BLaER1 (cell line): ENCODE measurements at regions not wholly inside any gene's neighbourhood (a gene's known extent, or its start where the extent isn't known, plus 50 kb on each side); places are given as distances from the start of the nearest gene placed in this dataset.

Experiments
- H3K27ac ChIP-seq: shearing (Covaris generic); formaldehyde crosslinking; 2 replicates; pipeline ENCODE4 v1.8.1; 2022
- H3K27me3 ChIP-seq: shearing (Covaris generic); formaldehyde crosslinking; 2 replicates; pipeline ENCODE4 v1.8.1; 2022
- H3K36me3 ChIP-seq: shearing (Covaris generic); formaldehyde crosslinking; 2 replicates; pipeline ENCODE4 v1.8.1; 2022
- H3K4me1 ChIP-seq: shearing (Covaris generic); formaldehyde crosslinking; 2 replicates; pipeline ENCODE4 v1.8.1; 2022
- H3K4me2 ChIP-seq: shearing (Covaris generic); formaldehyde crosslinking; 2 replicates; pipeline ENCODE4 v1.8.1; 2022
- H3K4me3 ChIP-seq: shearing (Covaris generic); formaldehyde crosslinking; 2 replicates; pipeline ENCODE4 v1.8.1; 2022
- H3K9ac ChIP-seq: shearing (Covaris generic); formaldehyde crosslinking; 2 replicates; pipeline ENCODE4 v1.8.1; 2022
- H3K9me3 ChIP-seq: shearing (Covaris generic); formaldehyde crosslinking; 2 replicates; pipeline ENCODE4 v1.8.1; 2022
- H4K20me1 ChIP-seq: shearing (Covaris generic); formaldehyde crosslinking; 2 replicates; pipeline ENCODE4 v1.8.1; 2022
- Cebpa-rat ChIP-seq: shearing (Covaris generic); IDR thresholded peaks from 2 replicates; pipeline ENCODE4 v1.8.1; 2022

DNA sequence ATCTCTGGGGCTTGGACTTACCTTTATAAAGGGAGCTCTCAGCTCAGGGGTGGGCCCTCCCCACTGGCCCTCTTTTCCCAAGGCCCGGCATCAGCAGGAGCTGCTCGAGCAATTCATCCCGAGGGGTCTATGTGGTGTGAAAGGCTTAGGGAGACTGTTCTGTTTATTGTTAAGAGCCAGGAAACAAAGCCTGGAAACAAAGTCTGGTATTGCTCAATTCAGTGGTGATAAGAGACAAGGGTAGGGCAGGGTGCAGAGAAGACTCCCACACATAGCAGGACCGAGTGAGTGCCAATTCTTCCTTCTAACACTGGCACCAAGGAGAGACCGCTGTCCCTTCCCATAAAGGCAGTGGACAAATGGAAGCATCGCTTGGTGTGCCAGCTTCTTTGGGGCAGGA, 750.7 kb downstream of the KCNJ18 start:
- no peaks in the 10 kb centered on the region for H4K20me1 ChIP-seq
- H3K4me3 ChIP-seq, result no peak overlapping the region
- H3K9ac ChIP-seq, result no peak overlapping the region
- H3K4me2 ChIP-seq, result no peak overlapping the region
- no peaks in the 10 kb centered on the region for H3K36me3 ChIP-seq
- no peak for TF ChIP-seq Cebpa-rat
- peaks cover 10% of the 10 kb centered on the region; the same call in 1 of the 2 replicates for H3K4me1 ChIP-seq
- H3K27me3 ChIP-seq, result no peaks in the 10 kb centered on the region
- H3K9me3 ChIP-seq, result no peaks in the 10 kb centered on the region
- H3K27ac ChIP-seq, result no peak overlapping the region

- no peak overlapping the region for H3K4me2 ChIP-seq
- no peak for TF ChIP-seq Cebpa-rat
- no peaks in the 10 kb centered on the region for H3K27me3 ChIP-seq
- peaks cover 17% of the 10 kb centered on the region for H3K9me3 ChIP-seq
- no peaks in the 10 kb centered on the region for H4K20me1 ChIP-seq
- H3K4me3 ChIP-seq, result no peak overlapping the region
- no peaks in the 10 kb centered on the region for H3K36me3 ChIP-seq
- H3K9ac ChIP-seq, result no peak overlapping the region
- peaks cover 15% of the 10 kb centered on the region for H3K4me1 ChIP-seq
- no peak overlapping the region for H3K27ac ChIP-seq
Measured at GRCh38 chr17:22453181-22453580, 760.9 kb downstream of the KCNJ18 start.

GRCh38 chr17:22454070-22454999, 762.0 kb downstream of the KCNJ18 start:
- Histone ChIP-seq H3K9me3 (peaks cover 17% of the 10 kb centered on the region), H3K4me2 (no peak overlapping the region), H3K9ac (no peak overlapping the region), H3K36me3 (no peaks in the 10 kb centered on the region), H4K20me1 (no peaks in the 10 kb centered on the region), H3K27ac (no peak overlapping the region), H3K4me3 (no peak overlapping the region), H3K4me1 (peaks cover 17% of the 10 kb centered on the region), H3K27me3 (no peaks in the 10 kb centered on the region)
- no peak for TF ChIP-seq Cebpa-rat

DNA sequence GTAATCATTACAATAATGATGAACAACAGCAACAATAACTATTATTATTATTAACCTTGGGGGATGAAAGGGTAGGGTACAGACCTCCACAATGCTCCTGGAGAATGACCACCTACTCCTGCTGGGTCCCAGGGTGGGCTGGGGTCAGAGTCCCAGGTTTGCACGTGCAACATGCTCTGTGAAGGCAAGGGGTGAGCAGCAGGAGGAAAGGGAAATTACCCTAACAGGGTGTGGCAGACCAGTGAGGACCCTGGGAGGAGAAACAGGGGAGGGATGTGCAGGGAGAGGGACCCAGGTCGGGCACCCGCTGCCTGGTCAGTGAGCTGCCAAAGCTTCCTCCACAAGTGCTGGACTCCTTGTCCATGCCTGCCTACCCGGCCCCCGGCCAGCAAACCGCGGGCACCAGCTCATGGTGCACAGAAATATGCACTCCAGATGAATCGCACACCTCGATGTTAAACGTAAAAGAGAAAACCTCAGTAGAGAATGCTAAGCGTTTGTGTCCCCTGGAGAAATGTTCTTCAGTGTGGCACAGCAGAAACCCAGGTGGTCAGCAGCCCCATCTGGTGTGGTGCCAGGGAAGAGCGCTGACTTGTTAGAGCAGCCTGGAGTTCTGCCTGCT, 767.1 kb downstream of the KCNJ18 start:
- Histone ChIP-seq H4K20me1 (no peaks in the 10 kb centered on the region), H3K9ac (no peak overlapping the region), H3K4me2 (no peak overlapping the region), H3K9me3 (peaks cover 8% of the 10 kb centered on the region), H3K36me3 (no peaks in the 10 kb centered on the region), H3K27ac (no peak overlapping the region), H3K27me3 (no peaks in the 10 kb centered on the region), H3K4me3 (no peak overlapping the region), H3K4me1 (peaks cover 65% of the 10 kb centered on the region)
- no peak for TF ChIP-seq Cebpa-rat

- H3K9ac ChIP-seq, result no peak overlapping the region
- H3K4me1 ChIP-seq, result peaks cover 65% of the 10 kb centered on the region
- TF ChIP-seq Cebpa-rat, result no peak
- no peaks in the 10 kb centered on the region for H3K36me3 ChIP-seq
- H3K27me3 ChIP-seq, result no peaks in the 10 kb centered on the region
- no peaks in the 10 kb centered on the region for H4K20me1 ChIP-seq
- no peak overlapping the region; the same call in 1 of the 2 replicates for H3K27ac ChIP-seq
- peak overlapping the region; percentile 55; the same call in 1 of the 2 replicates for H3K4me2 ChIP-seq
- H3K4me3 ChIP-seq, result no peak overlapping the region
- H3K9me3 ChIP-seq, result peaks cover 3% of the 10 kb centered on the region
Measured at GRCh38 chr17:22459953-22460350, 767.6 kb downstream of the KCNJ18 start.

- no peaks in the 10 kb centered on the region for H3K36me3 ChIP-seq
- H3K4me3 ChIP-seq, result no peak overlapping the region
- no peak for TF ChIP-seq Cebpa-rat
- peak overlapping the region; percentile 55 for H3K4me2 ChIP-seq
- H3K27me3 ChIP-seq, result no peaks in the 10 kb centered on the region
- H3K9ac ChIP-seq, result no peak overlapping the region
- no peaks in the 10 kb centered on the region for H4K20me1 ChIP-seq
- peaks cover 65% of the 10 kb centered on the region for H3K4me1 ChIP-seq
- H3K27ac ChIP-seq, result peak overlapping the region; percentile 46; the same call in 1 of the 2 replicates
- H3K9me3 ChIP-seq, result no peaks in the 10 kb centered on the region; the same call in 1 of the 2 replicates
Measured at GRCh38 chr17:22460461-22461063, 768.2 kb downstream of the KCNJ18 start.

DNA sequence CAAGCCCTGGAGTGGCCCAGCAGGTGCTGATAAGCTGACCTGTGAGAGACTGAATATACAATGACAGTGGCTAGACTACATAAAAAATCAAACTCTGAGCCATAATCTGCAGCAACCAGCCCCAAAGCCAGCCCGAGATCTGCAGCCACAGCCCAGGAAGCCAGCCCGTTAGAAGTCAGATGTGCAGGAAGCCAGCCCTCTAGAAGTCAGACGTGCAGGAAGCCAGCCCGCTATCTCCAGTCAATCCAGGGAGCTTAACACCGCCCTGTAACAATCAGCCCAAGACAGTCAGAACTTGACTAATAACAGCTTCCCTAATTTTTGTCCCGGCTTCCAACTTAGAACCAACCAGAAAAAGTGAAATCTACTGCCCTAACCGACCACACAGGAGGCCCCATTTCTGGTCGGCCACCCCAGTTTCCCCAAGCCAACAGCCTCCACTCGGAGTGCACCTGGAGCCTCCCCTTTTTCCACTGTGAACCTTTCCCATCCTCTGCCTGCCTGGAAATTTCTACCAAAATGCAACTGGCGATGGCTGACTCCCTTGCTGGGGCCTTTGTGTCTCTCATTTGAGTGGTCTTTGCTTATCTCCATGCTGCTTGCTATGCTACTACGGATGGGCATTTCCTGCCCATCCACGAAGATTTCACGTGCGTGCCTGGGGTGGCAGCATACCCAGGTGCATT, 769.3 kb downstream of the KCNJ18 start:
- no peaks in the 10 kb centered on the region for H3K27me3 ChIP-seq
- no peaks in the 10 kb centered on the region for H3K36me3 ChIP-seq
- H3K9ac ChIP-seq, result no peak overlapping the region
- peak overlapping the region; percentile 52; the same call in 1 of the 2 replicates for H3K27ac ChIP-seq
- no peaks in the 10 kb centered on the region; the same call in 1 of the 2 replicates for H3K9me3 ChIP-seq
- H4K20me1 ChIP-seq, result no peaks in the 10 kb centered on the region
- H3K4me3 ChIP-seq, result no peak overlapping the region
- peaks cover 60% of the 10 kb centered on the region for H3K4me1 ChIP-seq
- peak overlapping the region; percentile 55 for H3K4me2 ChIP-seq
- no peak for TF ChIP-seq Cebpa-rat

DNA sequence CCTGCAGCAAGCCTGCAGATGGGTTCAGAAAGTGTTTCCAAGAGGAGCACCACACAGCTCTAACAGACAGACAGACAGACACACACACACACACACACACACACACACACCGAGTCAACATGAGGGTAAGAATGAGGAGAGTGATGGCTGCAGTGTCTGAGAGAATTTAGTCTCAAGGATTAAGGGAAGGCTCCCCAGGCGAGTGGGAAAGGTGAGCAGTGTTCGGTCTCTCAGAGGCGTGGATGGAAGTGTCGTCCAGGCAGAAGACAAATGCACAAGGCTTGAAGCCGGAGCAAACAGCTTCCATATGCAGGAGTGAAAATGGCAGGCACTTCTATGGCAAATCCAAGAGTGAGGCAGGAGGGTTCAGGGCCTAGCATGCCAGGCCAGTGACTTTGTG, 770.1 kb downstream of the KCNJ18 start:
- TF ChIP-seq Cebpa-rat, result no peak

GRCh38 chr17:22463110-22463850, 771.0 kb downstream of the KCNJ18 start:
- Histone ChIP-seq H3K4me2 (peak overlapping the region; percentile 16), H3K9ac (no peak overlapping the region), H3K4me1 (peaks cover 56% of the 10 kb centered on the region), H3K36me3 (no peaks in the 10 kb centered on the region), H4K20me1 (no peaks in the 10 kb centered on the region), H3K27me3 (no peaks in the 10 kb centered on the region), H3K27ac (no peak overlapping the region), H3K9me3 (no peaks in the 10 kb centered on the region), H3K4me3 (no peak overlapping the region)
- TF ChIP-seq Cebpa-rat, result no peak

More for the DNA sequence above, 770.1 kb downstream of the KCNJ18 start:
- Histone ChIP-seq H3K27ac (peak overlapping the region; percentile 52; the same call in 1 of the 2 replicates), H3K4me1 (peaks cover 60% of the 10 kb centered on the region), H3K4me2 (peak overlapping the region; percentile 55), H3K4me3 (no peak overlapping the region), H3K9ac (no peak overlapping the region), H3K36me3 (no peaks in the 10 kb centered on the region), H3K27me3 (no peaks in the 10 kb centered on the region), H3K9me3 (no peaks in the 10 kb centered on the region), H4K20me1 (no peaks in the 10 kb centered on the region)
